Neutrophil (primary cell): ENCODE measurements at regions not wholly inside any gene's neighbourhood (a gene's known extent, or its start where the extent isn't known, plus 50 kb on each side); places are given as distances from the start of the nearest gene placed in this dataset.

Experiments used
- H3K27ac ChIP-seq: fragments of 200-600 bp; sonication (generic); 2 replicates; pipeline ENCODE4 v1.5.1; 2016; ENCODE audit warnings: mild to moderate bottlenecking, moderate library complexity
- H3K27me3 ChIP-seq: fragments of 200-600 bp; sonication (generic); 2 replicates; pipeline ENCODE4 v1.6.0; 2016; ENCODE audit warnings: mild to moderate bottlenecking
- H3K36me3 ChIP-seq: fragments of 200-600 bp; sonication (generic); 2 replicates; pipeline ENCODE4 v1.5.1; 2017
- H3K4me1 ChIP-seq, 2 experiments: fragments of 200-600 bp in 1 of 2; sonication (generic) in 1 of 2; 1 replicate in 1 of 2; 2 replicates in 1 of 2; pipeline versions ENCODE4 v1.5.1 to v1.6.1; 2013 to 2016; ENCODE audit warnings: low read depth in 1 of 2, low read length in 1 of 2, mild to moderate bottlenecking in 1 of 2, moderate library complexity in 1 of 2; ENCODE audit not compliant: control insufficient read depth in 1 of 2, insufficient read depth in 1 of 2
- H3K4me3 ChIP-seq, 2 experiments: fragments of 200-600 bp in 1 of 2; sonication (generic) in 1 of 2; 1 replicate in 1 of 2; 2 replicates in 1 of 2; pipeline ENCODE4 v1.5.1; 2013 to 2016; ENCODE audit warnings: low read depth in 1 of 2, low read length in 1 of 2, mild to moderate bottlenecking in 1 of 2, moderate library complexity in 1 of 2
- H3K9me3 ChIP-seq: fragments of 200-600 bp; sonication (generic); 2 replicates; pipeline ENCODE4 v1.5.1; 2016
- TF ChIP-seq, protein P1 (sequence below): fragments of 200-600 bp; sonication (generic); IDR thresholded peaks from 2 replicates; pipeline ENCODE4 v1.5.1; 2016; ENCODE audit warnings: antibody characterized with exemption

- Histone ChIP-seq H3K4me1 (no peaks in the 10 kb centered on the region), H3K4me3 (no peak overlapping the region), H3K27ac (no peak overlapping the region), H3K9me3 (no peaks in the 10 kb centered on the region), H3K27me3 (peaks cover 82% of the 10 kb centered on the region), H3K36me3 (no peaks in the 10 kb centered on the region)
- TF ChIP-seq, protein P1, sequence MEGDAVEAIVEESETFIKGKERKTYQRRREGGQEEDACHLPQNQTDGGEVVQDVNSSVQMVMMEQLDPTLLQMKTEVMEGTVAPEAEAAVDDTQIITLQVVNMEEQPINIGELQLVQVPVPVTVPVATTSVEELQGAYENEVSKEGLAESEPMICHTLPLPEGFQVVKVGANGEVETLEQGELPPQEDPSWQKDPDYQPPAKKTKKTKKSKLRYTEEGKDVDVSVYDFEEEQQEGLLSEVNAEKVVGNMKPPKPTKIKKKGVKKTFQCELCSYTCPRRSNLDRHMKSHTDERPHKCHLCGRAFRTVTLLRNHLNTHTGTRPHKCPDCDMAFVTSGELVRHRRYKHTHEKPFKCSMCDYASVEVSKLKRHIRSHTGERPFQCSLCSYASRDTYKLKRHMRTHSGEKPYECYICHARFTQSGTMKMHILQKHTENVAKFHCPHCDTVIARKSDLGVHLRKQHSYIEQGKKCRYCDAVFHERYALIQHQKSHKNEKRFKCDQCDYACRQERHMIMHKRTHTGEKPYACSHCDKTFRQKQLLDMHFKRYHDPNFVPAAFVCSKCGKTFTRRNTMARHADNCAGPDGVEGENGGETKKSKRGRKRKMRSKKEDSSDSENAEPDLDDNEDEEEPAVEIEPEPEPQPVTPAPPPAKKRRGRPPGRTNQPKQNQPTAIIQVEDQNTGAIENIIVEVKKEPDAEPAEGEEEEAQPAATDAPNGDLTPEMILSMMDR: no peak
These were observed 55.5 kb upstream of the ZDBF2 start for GRCh38 chr2:206218796-206219499.

GRCh38 chr2:206219957-206220356 lies 54.5 kb upstream of the ZDBF2 start:
- Histone ChIP-seq H3K36me3 (no peaks in the 10 kb centered on the region), H3K4me3 (no peak overlapping the region), H3K4me1 (no peaks in the 10 kb centered on the region), H3K27me3 (peaks cover 83% of the 10 kb centered on the region), H3K27ac (no peak overlapping the region), H3K9me3 (no peaks in the 10 kb centered on the region)
- TF ChIP-seq, protein P1: no peak

DNA sequence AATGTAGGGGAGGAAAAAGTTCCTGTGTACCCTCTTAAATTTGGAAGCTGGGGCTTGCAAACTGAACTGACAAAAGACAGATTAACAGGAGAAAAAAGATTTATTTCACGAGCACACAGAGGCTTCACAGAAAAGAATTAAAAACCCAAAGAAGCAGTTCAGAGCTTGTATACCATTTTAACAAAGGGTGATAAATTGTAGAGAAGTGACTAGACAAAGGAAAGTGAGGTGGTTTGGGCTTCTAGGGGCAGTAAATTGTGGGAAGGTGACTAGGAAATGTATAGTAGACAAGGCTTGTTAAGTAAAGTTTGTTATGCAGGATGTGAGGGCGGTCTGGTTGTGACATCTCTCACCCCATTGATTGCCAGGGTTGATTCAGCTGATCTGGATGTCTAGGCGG lies 53.5 kb upstream of the ZDBF2 start:
- Histone ChIP-seq H3K36me3 (no peaks in the 10 kb centered on the region), H3K27ac (no peak overlapping the region), H3K4me1 (no peaks in the 10 kb centered on the region), H3K9me3 (no peaks in the 10 kb centered on the region), H3K27me3 (peaks cover 76% of the 10 kb centered on the region), H3K4me3 (no peak overlapping the region)
- TF ChIP-seq, protein P1: no peak
